Adrenal gland (tissue), 5 donors: ENCODE measurements at regions not wholly inside any gene's neighbourhood (a gene's known extent, or its start where the extent isn't known, plus 50 kb on each side); places are given as distances from the start of the nearest gene placed in this dataset.
"Not testable (repeated sequence)": the region's sequence is repeated elsewhere in the genome, so short reads cannot be mapped to it uniquely, and the experiment has no call there.

Experiments
- CTCF ChIP-seq, 6 experiments: fragments of 450-650 bp in 4 of 6; fragments of 200-600 bp in 2 of 6; sonication (generic) in 1 of 6; IDR thresholded peaks; 1 replicate in 5 of 6; 2 replicates in 1 of 6; pipeline versions ENCODE4 v1.5.1 to v1.8.0; 2016 to 2021; ENCODE audit warnings: antibody characterized with exemption in 6 of 6, mild to moderate bottlenecking in 2 of 6, moderate library complexity in 1 of 6
- POLR2A ChIP-seq, 2 donors: fragments of 450-650 bp; IDR thresholded peaks; one replicate each; pipeline ENCODE4 v1.6.1; 2017; ENCODE audit warnings: antibody characterized with exemption in 2 of 2, mild to moderate bottlenecking in 2 of 2, moderate library complexity in 1 of 2
- donor health status: DM: no; HTN: no; CAD: no.

- TF ChIP-seq CTCF, POLR2A (IDR thresholded peaks at IDR 0.05): not testable (repeated sequence)
Measured at GRCh38 chr14:37838778-37839177, 243.3 kb downstream of the TTC6 start.
